ENCODE measurements at regions not wholly inside any gene's neighbourhood (a gene's known extent, or its start where the extent isn't known, plus 50 kb on each side); places are given as distances from the start of the nearest gene placed in this dataset.
A peak's percentile ranks its signal among the peaks of the same experiment; 100 is the strongest.

- no peaks in the 10 kb centered on the region for H3K4me1 ChIP-seq (ENCODE audit: control insufficient read depth, insufficient read depth, low read depth, low read length)
- no peak overlapping the region for H3K4me3 ChIP-seq (ENCODE audit: insufficient read depth in 1 of 2, low read depth in 1 of 2, low read length in 2 of 2)
- no peak overlapping the region for H3K14ac ChIP-seq (ENCODE audit: low read length in 2 of 2)
- H2BK15ac ChIP-seq (ENCODE audit: low read depth, poor library complexity, severe bottlenecking), result no peak overlapping the region
- H4K91ac ChIP-seq (ENCODE audit: low read length), result no peak overlapping the region
- H3K9ac ChIP-seq (ENCODE audit: low read length), result no peak overlapping the region
- no peak overlapping the region for H3K23ac ChIP-seq (ENCODE audit: low read length in 2 of 2)
- H2BK12ac ChIP-seq (ENCODE audit: low read length in 2 of 2), result no peak overlapping the region
- H2BK5ac ChIP-seq (ENCODE audit: low read depth, low read length, poor library complexity, severe bottlenecking), result no peak overlapping the region
- H2AK5ac ChIP-seq (ENCODE audit: low read length, severe bottlenecking), result no peak overlapping the region
- H3K18ac ChIP-seq (ENCODE audit: low read depth in 1 of 2, low read length in 2 of 2), result no peak overlapping the region
- no peak for DNase-seq
- no peaks in the 10 kb centered on the region for H3K36me3 ChIP-seq (ENCODE audit: control insufficient read depth in 1 of 2, insufficient read depth in 2 of 2, low read depth in 1 of 2, low read length in 2 of 2)
- no peak overlapping the region for H4K8ac ChIP-seq (ENCODE audit: low read length)
- H2BK120ac ChIP-seq (ENCODE audit: low read depth, low read length), result no peak overlapping the region
- H3K9me3 ChIP-seq (ENCODE audit: control insufficient read depth, low read length), result no peaks in the 10 kb centered on the region
- 95% methylated on average over 5 of the region's 5 CpGs for WGBS
- no peak overlapping the region for H3K27ac ChIP-seq (ENCODE audit: low read length, poor library complexity, severe bottlenecking)
- H3K4me2 ChIP-seq (ENCODE audit: low read length, poor library complexity, severe bottlenecking), result no peak overlapping the region
- no peak overlapping the region for H3K4ac ChIP-seq (ENCODE audit: low read depth in 1 of 2, low read length in 2 of 2)
- no peaks in the 10 kb centered on the region for H3K79me1 ChIP-seq (replicated peaks; ENCODE audit: low read length, poor library complexity, severe bottlenecking)
- peaks cover 4 to 10% of the 10 kb centered on the region in 2 experiments for H3K27me3 ChIP-seq (ENCODE audit: control insufficient read depth in 1 of 2, insufficient read depth in 1 of 2, low read length in 2 of 2)
- H2AFZ ChIP-seq (ENCODE audit: low read depth, low read length), result no peak overlapping the region
These were observed 69.7 kb upstream of the INCENP start for GRCh38 chr11:62054081-62054480.

GRCh38 chr11:62050716-62051115 lies 73.1 kb upstream of the INCENP start:
- Histone ChIP-seq H3K27ac (ENCODE audit: low read length, poor library complexity, severe bottlenecking) (no peak overlapping the region), H3K9me3 (ENCODE audit: control insufficient read depth, low read length) (no peaks in the 10 kb centered on the region), H2BK120ac (ENCODE audit: low read depth, low read length) (no peak overlapping the region), H2AFZ (ENCODE audit: low read depth, low read length) (no peak overlapping the region), H3K79me1 (replicated peaks; ENCODE audit: low read length, poor library complexity, severe bottlenecking) (no peaks in the 10 kb centered on the region), H4K8ac (ENCODE audit: low read length) (no peak overlapping the region), H3K9ac (ENCODE audit: low read length) (no peak overlapping the region), H3K4ac (ENCODE audit: low read depth in 1 of 2, low read length in 2 of 2) (no peak overlapping the region), H3K23ac (ENCODE audit: low read length in 2 of 2) (no peak overlapping the region), H3K18ac (ENCODE audit: low read depth in 1 of 2, low read length in 2 of 2) (no peak overlapping the region), H3K4me2 (ENCODE audit: low read length, poor library complexity, severe bottlenecking) (no peak overlapping the region), H3K14ac (ENCODE audit: low read length in 2 of 2) (no peak overlapping the region), H3K4me3 (ENCODE audit: insufficient read depth in 1 of 2, low read depth in 1 of 2, low read length in 2 of 2) (no peak overlapping the region), H2BK15ac (ENCODE audit: low read depth, poor library complexity, severe bottlenecking) (no peak overlapping the region), H2AK5ac (ENCODE audit: low read length, severe bottlenecking) (no peak overlapping the region), H3K4me1 (ENCODE audit: control insufficient read depth, insufficient read depth, low read depth, low read length) (no peaks in the 10 kb centered on the region), H4K91ac (ENCODE audit: low read length) (no peak overlapping the region), H2BK12ac (ENCODE audit: low read length in 2 of 2) (no peak overlapping the region), H3K36me3 (ENCODE audit: control insufficient read depth in 1 of 2, insufficient read depth in 2 of 2, low read depth in 1 of 2, low read length in 2 of 2) (no peaks in the 10 kb centered on the region), H3K27me3 (ENCODE audit: control insufficient read depth in 1 of 2, insufficient read depth in 1 of 2, low read length in 2 of 2) (peaks cover 3 to 7% of the 10 kb centered on the region in 2 experiments), H2BK5ac (ENCODE audit: low read depth, low read length, poor library complexity, severe bottlenecking) (no peak overlapping the region)
- DNase-seq, result no peak
- 89% methylated on average over 5 of the region's 5 CpGs for WGBS

GRCh38 chr11:62048100-62048499 lies 75.7 kb upstream of the INCENP start:
- Histone ChIP-seq H2BK5ac (ENCODE audit: low read depth, low read length, poor library complexity, severe bottlenecking) (no peak overlapping the region), H4K8ac (ENCODE audit: low read length) (no peak overlapping the region), H2BK15ac (ENCODE audit: low read depth, poor library complexity, severe bottlenecking) (no peak overlapping the region), H3K9ac (ENCODE audit: low read length) (no peak overlapping the region), H2AK5ac (ENCODE audit: low read length, severe bottlenecking) (no peak overlapping the region), H3K4ac (ENCODE audit: low read depth in 1 of 2, low read length in 2 of 2) (no peak overlapping the region), H3K27me3 (ENCODE audit: control insufficient read depth in 1 of 2, insufficient read depth in 1 of 2, low read length in 2 of 2) (peaks cover 0 to 7% of the 10 kb centered on the region in 2 experiments), H3K36me3 (ENCODE audit: control insufficient read depth in 1 of 2, insufficient read depth in 2 of 2, low read depth in 1 of 2, low read length in 2 of 2) (no peaks in the 10 kb centered on the region), H3K23ac (ENCODE audit: low read length in 2 of 2) (no peak overlapping the region), H2AFZ (ENCODE audit: low read depth, low read length) (no peak overlapping the region), H2BK120ac (ENCODE audit: low read depth, low read length) (no peak overlapping the region), H4K91ac (ENCODE audit: low read length) (no peak overlapping the region), H3K4me3 (ENCODE audit: insufficient read depth in 1 of 2, low read depth in 1 of 2, low read length in 2 of 2) (no peak overlapping the region), H3K9me3 (ENCODE audit: control insufficient read depth, low read length) (no peaks in the 10 kb centered on the region), H3K4me2 (ENCODE audit: low read length, poor library complexity, severe bottlenecking) (no peak overlapping the region), H3K18ac (ENCODE audit: low read depth in 1 of 2, low read length in 2 of 2) (no peak overlapping the region), H3K27ac (ENCODE audit: low read length, poor library complexity, severe bottlenecking) (no peak overlapping the region), H3K79me1 (replicated peaks; ENCODE audit: low read length, poor library complexity, severe bottlenecking) (no peaks in the 10 kb centered on the region), H3K4me1 (ENCODE audit: control insufficient read depth, insufficient read depth, low read depth, low read length) (no peaks in the 10 kb centered on the region), H2BK12ac (ENCODE audit: low read length in 2 of 2) (no peak overlapping the region), H3K14ac (ENCODE audit: low read length in 2 of 2) (no peak overlapping the region)
- no CpG with 5 or more reads among the region's 1 CpG for WGBS
- no peak for DNase-seq

GRCh38 chr11:62046568-62047100 lies 77.2 kb upstream of the INCENP start:
- 71% methylated on average over 6 of the region's 8 CpGs for WGBS
- Histone ChIP-seq H2AFZ (ENCODE audit: low read depth, low read length) (no peak overlapping the region), H3K9me3 (ENCODE audit: control insufficient read depth, low read length) (no peaks in the 10 kb centered on the region), H2BK120ac (ENCODE audit: low read depth, low read length) (no peak overlapping the region), H3K14ac (ENCODE audit: low read length in 2 of 2) (peak overlapping the region in 1 of 2 experiments; percentile 18), H2BK15ac (ENCODE audit: low read depth, poor library complexity, severe bottlenecking) (no peak overlapping the region), H3K4me1 (ENCODE audit: control insufficient read depth, insufficient read depth, low read depth, low read length) (no peaks in the 10 kb centered on the region), H3K4ac (ENCODE audit: low read depth in 1 of 2, low read length in 2 of 2) (no peak overlapping the region), H3K27ac (ENCODE audit: low read length, poor library complexity, severe bottlenecking) (no peak overlapping the region), H4K91ac (ENCODE audit: low read length) (no peak overlapping the region), H2AK5ac (ENCODE audit: low read length, severe bottlenecking) (no peak overlapping the region), H3K36me3 (ENCODE audit: control insufficient read depth in 1 of 2, insufficient read depth in 2 of 2, low read depth in 1 of 2, low read length in 2 of 2) (no peaks in the 10 kb centered on the region), H2BK12ac (ENCODE audit: low read length in 2 of 2) (no peak overlapping the region), H3K27me3 (ENCODE audit: control insufficient read depth in 1 of 2, insufficient read depth in 1 of 2, low read length in 2 of 2) (peaks cover 0 to 4% of the 10 kb centered on the region in 2 experiments), H3K4me3 (ENCODE audit: insufficient read depth in 1 of 2, low read depth in 1 of 2, low read length in 2 of 2) (no peak overlapping the region), H4K8ac (ENCODE audit: low read length) (no peak overlapping the region), H3K18ac (ENCODE audit: low read depth in 1 of 2, low read length in 2 of 2) (no peak overlapping the region), H3K9ac (ENCODE audit: low read length) (no peak overlapping the region), H3K4me2 (ENCODE audit: low read length, poor library complexity, severe bottlenecking) (no peak overlapping the region), H3K23ac (ENCODE audit: low read length in 2 of 2) (no peak overlapping the region), H3K79me1 (replicated peaks; ENCODE audit: low read length, poor library complexity, severe bottlenecking) (no peaks in the 10 kb centered on the region), H2BK5ac (ENCODE audit: low read depth, low read length, poor library complexity, severe bottlenecking) (no peak overlapping the region)
- DNase-seq, result no peak

Measured in mesenchymal stem cell (in vitro differentiated cells and primary cell).